Mesendoderm (in vitro differentiated cells): ENCODE measurements at regions not wholly inside any gene's neighbourhood (a gene's known extent, or its start where the extent isn't known, plus 50 kb on each side); places are given as distances from the start of the nearest gene placed in this dataset.

Source experiments
- DNase-seq: peaks from one replicate; pipeline ENCODE4 v3.0.0; 2013
- H2AK5ac ChIP-seq: 2 replicates; pipeline ENCODE4 v1.6.1; 2013; ENCODE audit warnings: low read length, inconsistent platforms
- H2BK120ac ChIP-seq: 2 replicates; pipeline ENCODE4 v1.6.1; 2013; ENCODE audit warnings: low read depth, mild to moderate bottlenecking, low read length, moderate library complexity, mixed read lengths
- H2BK15ac ChIP-seq: replicated peaks from 2 replicates; pipeline ENCODE4 v1.6.1; 2013; ENCODE audit warnings: low read depth, mild to moderate bottlenecking, moderate library complexity
- H2BK5ac ChIP-seq: 2 replicates; pipeline ENCODE4 v1.6.1; 2013; ENCODE audit warnings: low read length, inconsistent platforms
- H3K18ac ChIP-seq: 2 replicates; pipeline ENCODE4 v1.6.1; 2013; ENCODE audit warnings: mild to moderate bottlenecking, low read length, mixed read lengths
- H3K23ac ChIP-seq: one replicate; pipeline ENCODE4 v1.6.1; 2013; ENCODE audit warnings: low read length
- H3K27ac ChIP-seq: 2 replicates; pipeline ENCODE4 v1.5.1; 2013; ENCODE audit warnings: low read depth, mild to moderate bottlenecking, inconsistent platforms, low read length, moderate library complexity
- H3K27me3 ChIP-seq: 2 replicates; pipeline ENCODE4 v1.6.1; 2013; ENCODE audit warnings: low read length, control low read depth, mild to moderate bottlenecking, inconsistent platforms; ENCODE audit not compliant: insufficient read depth, poor library complexity
- H3K36me3 ChIP-seq: 2 replicates; pipeline ENCODE4 v1.6.1; 2013; ENCODE audit warnings: low read length, inconsistent platforms; ENCODE audit not compliant: control insufficient read depth, insufficient read depth
- H3K4ac ChIP-seq: one replicate; pipeline ENCODE4 v1.6.1; 2013; ENCODE audit warnings: low read depth, mild to moderate bottlenecking, low read length, moderate library complexity
- H3K4me1 ChIP-seq: 2 replicates; pipeline ENCODE4 v1.6.1; 2013; ENCODE audit warnings: low read depth, low read length, inconsistent platforms; ENCODE audit not compliant: control insufficient read depth
- H3K4me2 ChIP-seq: 2 replicates; pipeline ENCODE4 v1.6.1; 2013; ENCODE audit warnings: low read length
- H3K4me3 ChIP-seq: 2 replicates; pipeline ENCODE4 v1.5.1; 2013; ENCODE audit warnings: mild to moderate bottlenecking, low read length
- H3K56ac ChIP-seq: one replicate; pipeline ENCODE4 v1.6.1; 2013; ENCODE audit warnings: low read length
- H3K79me1 ChIP-seq: 2 replicates; pipeline ENCODE4 v1.6.1; 2013; ENCODE audit warnings: low read length, inconsistent platforms
- H3K79me2 ChIP-seq: 2 replicates; pipeline ENCODE4 v1.6.1; 2013; ENCODE audit warnings: mild to moderate bottlenecking, low read length; ENCODE audit not compliant: control insufficient read depth, insufficient read depth
- H3K9ac ChIP-seq: 2 replicates; pipeline ENCODE4 v1.6.1; 2013; ENCODE audit warnings: low read length, inconsistent platforms
- H4K5ac ChIP-seq: one replicate; pipeline ENCODE4 v1.6.1; 2013; ENCODE audit warnings: low read length
- H4K8ac ChIP-seq: one replicate; pipeline ENCODE4 v1.6.1; 2013; ENCODE audit warnings: low read depth, mild to moderate bottlenecking, control low read depth, low read length, moderate library complexity
- WGBS: extraction: QIAGEN DNeasy Blood & Tissue Kit; methylation state at CpG from one replicate; pipeline ENCODE4 v1.1.7; 2013; ENCODE audit warnings: low lambda C conversion rate, missing lambda C conversion rate; ENCODE audit not compliant: insufficient coverage; ENCODE audit errors: extremely low coverage; 5-methylcytosine and 5-hydroxymethylcytosine counted together

GRCh38 chr18:46297124-46297523 lies 192.9 kb downstream of the HAUS1 start:
- no peak overlapping the region for H3K56ac ChIP-seq
- H4K8ac ChIP-seq, result no peak overlapping the region
- no peaks in the 10 kb centered on the region for H3K79me1 ChIP-seq
- H3K27me3 ChIP-seq, result no peaks in the 10 kb centered on the region
- no peak for DNase-seq
- no peak overlapping the region for H3K4ac ChIP-seq
- H2AK5ac ChIP-seq, result no peak overlapping the region
- no peak overlapping the region for H3K18ac ChIP-seq
- no peak overlapping the region for H3K23ac ChIP-seq
- peaks cover 2% of the 10 kb centered on the region for H3K4me1 ChIP-seq
- WGBS, result no CpG with 5 or more reads among the region's 1 CpG
- no peak overlapping the region for H3K4me3 ChIP-seq
- H3K27ac ChIP-seq, result no peak overlapping the region
- H2BK5ac ChIP-seq, result no peak overlapping the region
- H3K36me3 ChIP-seq, result no peaks in the 10 kb centered on the region
- no peaks in the 10 kb centered on the region for H3K79me2 ChIP-seq
- H2BK120ac ChIP-seq, result no peak overlapping the region
- no peak overlapping the region for H2BK15ac ChIP-seq
- no peak overlapping the region for H3K4me2 ChIP-seq
- H4K5ac ChIP-seq, result no peak overlapping the region
- no peak overlapping the region for H3K9ac ChIP-seq

- no peaks in the 10 kb centered on the region for H3K27me3 ChIP-seq
- H2AK5ac ChIP-seq, result no peak overlapping the region
- no peaks in the 10 kb centered on the region for H3K36me3 ChIP-seq
- no peak overlapping the region for H3K27ac ChIP-seq
- H3K9ac ChIP-seq, result no peak overlapping the region
- H3K4me1 ChIP-seq, result peaks cover 2% of the 10 kb centered on the region
- H3K79me1 ChIP-seq, result no peaks in the 10 kb centered on the region
- H2BK5ac ChIP-seq, result no peak overlapping the region
- WGBS, result no CpG with 5 or more reads among the region's 3 CpGs
- H3K4ac ChIP-seq, result no peak overlapping the region
- no peak for DNase-seq
- no peak overlapping the region for H4K5ac ChIP-seq
- no peak overlapping the region for H3K23ac ChIP-seq
- no peak overlapping the region for H2BK15ac ChIP-seq
- no peak overlapping the region for H3K18ac ChIP-seq
- no peak overlapping the region for H3K4me2 ChIP-seq
- H3K4me3 ChIP-seq, result no peak overlapping the region
- no peak overlapping the region for H3K56ac ChIP-seq
- no peaks in the 10 kb centered on the region for H3K79me2 ChIP-seq
- H2BK120ac ChIP-seq, result no peak overlapping the region
- no peak overlapping the region for H4K8ac ChIP-seq
Measured at GRCh38 chr18:46297621-46298020, 193.4 kb downstream of the HAUS1 start.

DNA sequence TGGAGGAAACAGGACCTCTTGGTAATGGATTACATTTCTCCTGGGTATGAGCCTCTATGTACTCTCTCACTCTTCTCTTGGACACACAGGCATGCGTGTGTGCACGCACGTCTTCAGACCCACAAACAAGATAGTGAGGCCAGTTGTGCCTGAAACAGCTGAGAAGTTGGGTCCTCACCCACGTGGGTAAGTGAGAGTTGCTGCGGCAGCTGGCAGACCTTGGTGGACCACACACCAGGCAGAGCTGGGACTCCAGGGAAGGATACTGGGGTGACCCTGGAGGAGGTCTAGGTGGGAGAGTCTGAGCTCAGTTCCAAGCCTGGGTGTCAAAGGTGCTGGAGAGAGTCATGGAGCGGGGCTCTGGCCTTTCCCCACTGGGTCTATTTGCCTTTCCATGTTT lies 194.3 kb downstream of the HAUS1 start:
- no peak overlapping the region for H2BK120ac ChIP-seq
- H2AK5ac ChIP-seq, result no peak overlapping the region
- no peak overlapping the region for H3K4me2 ChIP-seq
- no peaks in the 10 kb centered on the region for H3K27me3 ChIP-seq
- no peak overlapping the region for H3K56ac ChIP-seq
- no peak for DNase-seq
- H4K5ac ChIP-seq, result no peak overlapping the region
- H2BK15ac ChIP-seq, result no peak overlapping the region
- no peak overlapping the region for H4K8ac ChIP-seq
- no peak overlapping the region for H2BK5ac ChIP-seq
- H3K79me1 ChIP-seq, result no peaks in the 10 kb centered on the region
- H3K9ac ChIP-seq, result no peak overlapping the region
- H3K36me3 ChIP-seq, result no peaks in the 10 kb centered on the region
- no peak overlapping the region for H3K4ac ChIP-seq
- peaks cover 2% of the 10 kb centered on the region for H3K4me1 ChIP-seq
- no peak overlapping the region for H3K23ac ChIP-seq
- H3K79me2 ChIP-seq, result no peaks in the 10 kb centered on the region
- no peak overlapping the region for H3K4me3 ChIP-seq
- no CpG with 5 or more reads among the region's 6 CpGs for WGBS
- H3K27ac ChIP-seq, result no peak overlapping the region
- no peak overlapping the region for H3K18ac ChIP-seq

DNA sequence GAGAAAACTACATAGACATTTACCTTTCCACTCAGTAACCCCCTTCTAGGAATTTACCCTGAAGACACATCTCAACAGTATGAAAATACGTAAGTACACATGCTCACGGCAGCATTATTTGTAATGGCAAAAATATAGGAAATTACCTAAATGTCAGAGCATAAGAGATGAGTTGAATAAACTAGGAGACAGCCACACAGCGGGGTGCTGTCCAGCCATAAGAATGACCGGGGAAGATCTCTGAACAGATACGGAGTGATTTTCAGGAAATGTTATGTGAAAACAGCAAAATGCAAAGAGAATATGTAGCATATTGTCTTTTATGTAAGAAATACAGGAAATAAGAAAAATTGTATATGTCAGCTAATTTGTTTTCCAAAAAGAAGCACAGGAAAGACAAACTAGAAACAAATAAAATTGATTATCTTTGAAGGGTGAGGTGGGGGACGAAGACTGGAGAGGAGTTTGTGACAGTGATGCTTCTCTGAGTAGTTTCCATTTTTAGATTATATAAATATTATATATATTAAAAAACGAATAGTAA lies 195.4 kb downstream of the HAUS1 start:
- H3K4me3 ChIP-seq, result no peak overlapping the region
- H4K5ac ChIP-seq, result no peak overlapping the region
- no peaks in the 10 kb centered on the region for H3K79me2 ChIP-seq
- no peaks in the 10 kb centered on the region for H3K79me1 ChIP-seq
- no peak overlapping the region for H4K8ac ChIP-seq
- H2BK5ac ChIP-seq, result no peak overlapping the region
- H3K27me3 ChIP-seq, result no peaks in the 10 kb centered on the region
- no peak overlapping the region for H2AK5ac ChIP-seq
- H3K9ac ChIP-seq, result no peak overlapping the region
- H3K56ac ChIP-seq, result no peak overlapping the region
- H3K4me1 ChIP-seq, result no peaks in the 10 kb centered on the region
- no peak overlapping the region for H2BK15ac ChIP-seq
- H2BK120ac ChIP-seq, result no peak overlapping the region
- H3K4me2 ChIP-seq, result no peak overlapping the region
- no peak overlapping the region for H3K27ac ChIP-seq
- H3K36me3 ChIP-seq, result no peaks in the 10 kb centered on the region
- DNase-seq, result no peak
- H3K23ac ChIP-seq, result no peak overlapping the region
- H3K18ac ChIP-seq, result no peak overlapping the region
- H3K4ac ChIP-seq, result no peak overlapping the region
- no CpG with 5 or more reads among the region's 7 CpGs for WGBS

- Histone ChIP-seq H3K18ac (no peak overlapping the region), H4K8ac (no peak overlapping the region), H3K27ac (no peak overlapping the region), H3K56ac (no peak overlapping the region), H2BK120ac (no peak overlapping the region), H3K36me3 (no peaks in the 10 kb centered on the region), H3K4me3 (no peak overlapping the region), H3K4ac (no peak overlapping the region), H3K79me1 (no peaks in the 10 kb centered on the region), H3K23ac (no peak overlapping the region), H3K4me1 (no peaks in the 10 kb centered on the region), H3K4me2 (no peak overlapping the region), H3K27me3 (no peaks in the 10 kb centered on the region), H2BK5ac (no peak overlapping the region), H2BK15ac (no peak overlapping the region), H2AK5ac (no peak overlapping the region), H3K79me2 (no peaks in the 10 kb centered on the region), H3K9ac (no peak overlapping the region), H4K5ac (no peak overlapping the region)
- DNase-seq, result no peak
- no CpG with 5 or more reads among the region's 6 CpGs for WGBS
Measured at GRCh38 chr18:46301081-46301480, 196.9 kb downstream of the HAUS1 start.

- no CpG with 5 or more reads among the region's 9 CpGs for WGBS
- H3K4me3 ChIP-seq, result no peak overlapping the region
- no peak for DNase-seq
- no peaks in the 10 kb centered on the region for H3K36me3 ChIP-seq
- H3K27me3 ChIP-seq, result no peaks in the 10 kb centered on the region
- H3K9ac ChIP-seq, result no peak overlapping the region
- H3K4me2 ChIP-seq, result no peak overlapping the region
- H3K18ac ChIP-seq, result no peak overlapping the region
- H3K4me1 ChIP-seq, result no peaks in the 10 kb centered on the region
- no peaks in the 10 kb centered on the region for H3K79me2 ChIP-seq
- H3K23ac ChIP-seq, result no peak overlapping the region
- H4K5ac ChIP-seq, result no peak overlapping the region
- H3K56ac ChIP-seq, result no peak overlapping the region
- H3K79me1 ChIP-seq, result no peaks in the 10 kb centered on the region
- H2BK15ac ChIP-seq, result no peak overlapping the region
- no peak overlapping the region for H4K8ac ChIP-seq
- no peak overlapping the region for H2BK120ac ChIP-seq
- H2AK5ac ChIP-seq, result no peak overlapping the region
- no peak overlapping the region for H3K27ac ChIP-seq
- H2BK5ac ChIP-seq, result no peak overlapping the region
- H3K4ac ChIP-seq, result no peak overlapping the region
Measured at GRCh38 chr18:46301571-46301970, 197.4 kb downstream of the HAUS1 start.
